ENCODE measurements at regions not wholly inside any gene's neighbourhood (a gene's known extent, or its start where the extent isn't known, plus 50 kb on each side); places are given as distances from the start of the nearest gene placed in this dataset.

GRCh38 chr6:166745801-166746668 lies 119.0 kb upstream of the RPS6KA2 start:
- H3K4me3 ChIP-seq (ENCODE audit: low read length) = no peak overlapping the region
- DNase-seq (ENCODE audit: low read depth) = no peak
- TF ChIP-seq CTCF (conservative IDR thresholded peaks at IDR 0.05; ENCODE audit: low read length) = no peak

GRCh38 chr6:166744223-166745134 lies 117.4 kb upstream of the RPS6KA2 start:
- no peak overlapping the region for H3K4me3 ChIP-seq (ENCODE audit: low read length)
- no peak for DNase-seq (ENCODE audit: low read depth)
- TF ChIP-seq CTCF (conservative IDR thresholded peaks at IDR 0.05; ENCODE audit: low read length) = no peak

GRCh38 chr6:166743406-166744222 lies 116.6 kb upstream of the RPS6KA2 start:
- no peak overlapping the region for H3K4me3 ChIP-seq (ENCODE audit: low read length)
- TF ChIP-seq CTCF (conservative IDR thresholded peaks at IDR 0.05; ENCODE audit: low read length) = no peak
- no peak for DNase-seq (ENCODE audit: low read depth)

- H3K4me3 ChIP-seq (ENCODE audit: low read length) = no peak overlapping the region
- no peak for TF ChIP-seq CTCF (conservative IDR thresholded peaks at IDR 0.05; ENCODE audit: low read length)
- no peak for DNase-seq (ENCODE audit: low read depth)
Measured at GRCh38 chr6:166742981-166743380, 115.9 kb upstream of the RPS6KA2 start.

GRCh38 chr6:166739976-166740318 lies 112.9 kb upstream of the RPS6KA2 start:
- no peak overlapping the region for H3K4me3 ChIP-seq (ENCODE audit: low read length)
- no peak for DNase-seq (ENCODE audit: low read depth)
- TF ChIP-seq CTCF (conservative IDR thresholded peaks at IDR 0.05; ENCODE audit: low read length) = no peak

GRCh38 chr6:166739117-166739975 lies 112.3 kb upstream of the RPS6KA2 start:
- TF ChIP-seq CTCF (conservative IDR thresholded peaks at IDR 0.05; ENCODE audit: low read length) = no peak
- DNase-seq (ENCODE audit: low read depth) = no peak
- H3K4me3 ChIP-seq (ENCODE audit: low read length) = no peak overlapping the region
